GM23338 (cell line): ENCODE measurements at regions not wholly inside any gene's neighbourhood (a gene's known extent, or its start where the extent isn't known, plus 50 kb on each side); places are given as distances from the start of the nearest gene placed in this dataset.

ENCODE experiments used
- CREB1 ChIP-seq: fragments of 250-450 bp; sonication (Bioruptor Pico); IDR thresholded peaks from 2 replicates; pipeline ENCODE4 v1.5.0; 2020; ENCODE audit warnings: low read depth, mild to moderate bottlenecking, moderate library complexity
- CTCF ChIP-seq, 2 experiments: fragments of 200-600 bp in 1 of 2; sonication (generic) in 1 of 2; conservative IDR thresholded peaks; 2 replicates each; pipeline versions ENCODE4 v1.5.1 to v1.6.1; 2016 to 2017; ENCODE audit warnings: antibody characterized with exemption in 2 of 2, low read depth in 2 of 2, mild to moderate bottlenecking in 2 of 2, moderate library complexity in 1 of 2
- EZH2 ChIP-seq: fragments of 200-600 bp; sonication (generic); IDR thresholded peaks from one replicate; pipeline ENCODE4 v1.8.0; 2017; ENCODE audit warnings: antibody characterized with exemption, mild to moderate bottlenecking, low read depth; ENCODE audit not compliant: unreplicated experiment
- EZH2phosphoT487 ChIP-seq: fragments of 200-600 bp; sonication (generic); IDR thresholded peaks from one replicate; pipeline ENCODE4 v1.8.1; 2018; ENCODE audit warnings: antibody characterized with exemption; ENCODE audit not compliant: unreplicated experiment
- JUNB ChIP-seq: IDR thresholded peaks from one replicate; pipeline ENCODE4 v1.6.1; 2016; ENCODE audit warnings: antibody characterized with exemption; ENCODE audit not compliant: unreplicated experiment
- NANOG ChIP-seq: IDR thresholded peaks from 2 replicates; pipeline ENCODE4 v1.6.1; 2016; ENCODE audit warnings: antibody characterized with exemption, borderline replicate concordance
- POLR2AphosphoS5 ChIP-seq: IDR thresholded peaks from 2 replicates; pipeline ENCODE4 v1.6.1; 2016; ENCODE audit warnings: antibody characterized with exemption, low read depth
- STAT1 ChIP-seq: IDR thresholded peaks from one replicate; pipeline ENCODE4 v1.6.1; 2016; ENCODE audit warnings: antibody characterized with exemption; ENCODE audit not compliant: unreplicated experiment
- ZNF114 ChIP-seq: fragments of 250-450 bp; sonication (Bioruptor Pico); IDR thresholded peaks from 2 replicates; pipeline ENCODE4 v1.5.0; 2020; ENCODE audit warnings: mild to moderate bottlenecking, moderate library complexity
- ZNF331 ChIP-seq: fragments of 250-450 bp; sonication (Bioruptor Pico); IDR thresholded peaks from 2 replicates; pipeline ENCODE4 v1.5.0; 2020; ENCODE audit warnings: low read depth, mild to moderate bottlenecking, moderate library complexity
- TF ChIP-seq, protein P1 (sequence below): IDR thresholded peaks from one replicate; pipeline ENCODE4 v1.6.1; 2018; ENCODE audit warnings: antibody characterized with exemption; ENCODE audit not compliant: unreplicated experiment
- TF ChIP-seq, protein P2 (sequence below): fragments of 250-450 bp; sonication (Bioruptor Pico); IDR thresholded peaks from 2 replicates; pipeline ENCODE4 v1.5.0; 2020; ENCODE audit warnings: mild to moderate bottlenecking, moderate library complexity
- TF ChIP-seq, protein P3 (sequence below): IDR thresholded peaks from 2 replicates; pipeline ENCODE4 v1.6.1; 2016; ENCODE audit warnings: antibody characterized with exemption

GRCh38 chr4:19009881-19010280 lies 988.3 kb upstream of the LCORL start:
- TF ChIP-seq CTCF (conservative IDR thresholded peaks at IDR 0.05; ENCODE audit: low read depth in 2 of 2) (no peak), EZH2phosphoT487 (no peak), CREB1 (CRISPR knock-in tag) (no peak), EZH2 (no peak), POLR2AphosphoS5 (no peak), JUNB (no peak), STAT1 (no peak), ZNF114 (CRISPR knock-in tag) (no peak), NANOG (no peak), ZNF331 (no peak)
- TF ChIP-seq, protein P1, sequence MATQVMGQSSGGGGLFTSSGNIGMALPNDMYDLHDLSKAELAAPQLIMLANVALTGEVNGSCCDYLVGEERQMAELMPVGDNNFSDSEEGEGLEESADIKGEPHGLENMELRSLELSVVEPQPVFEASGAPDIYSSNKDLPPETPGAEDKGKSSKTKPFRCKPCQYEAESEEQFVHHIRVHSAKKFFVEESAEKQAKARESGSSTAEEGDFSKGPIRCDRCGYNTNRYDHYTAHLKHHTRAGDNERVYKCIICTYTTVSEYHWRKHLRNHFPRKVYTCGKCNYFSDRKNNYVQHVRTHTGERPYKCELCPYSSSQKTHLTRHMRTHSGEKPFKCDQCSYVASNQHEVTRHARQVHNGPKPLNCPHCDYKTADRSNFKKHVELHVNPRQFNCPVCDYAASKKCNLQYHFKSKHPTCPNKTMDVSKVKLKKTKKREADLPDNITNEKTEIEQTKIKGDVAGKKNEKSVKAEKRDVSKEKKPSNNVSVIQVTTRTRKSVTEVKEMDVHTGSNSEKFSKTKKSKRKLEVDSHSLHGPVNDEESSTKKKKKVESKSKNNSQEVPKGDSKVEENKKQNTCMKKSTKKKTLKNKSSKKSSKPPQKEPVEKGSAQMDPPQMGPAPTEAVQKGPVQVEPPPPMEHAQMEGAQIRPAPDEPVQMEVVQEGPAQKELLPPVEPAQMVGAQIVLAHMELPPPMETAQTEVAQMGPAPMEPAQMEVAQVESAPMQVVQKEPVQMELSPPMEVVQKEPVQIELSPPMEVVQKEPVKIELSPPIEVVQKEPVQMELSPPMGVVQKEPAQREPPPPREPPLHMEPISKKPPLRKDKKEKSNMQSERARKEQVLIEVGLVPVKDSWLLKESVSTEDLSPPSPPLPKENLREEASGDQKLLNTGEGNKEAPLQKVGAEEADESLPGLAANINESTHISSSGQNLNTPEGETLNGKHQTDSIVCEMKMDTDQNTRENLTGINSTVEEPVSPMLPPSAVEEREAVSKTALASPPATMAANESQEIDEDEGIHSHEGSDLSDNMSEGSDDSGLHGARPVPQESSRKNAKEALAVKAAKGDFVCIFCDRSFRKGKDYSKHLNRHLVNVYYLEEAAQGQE, result no peak
- TF ChIP-seq, protein P2, sequence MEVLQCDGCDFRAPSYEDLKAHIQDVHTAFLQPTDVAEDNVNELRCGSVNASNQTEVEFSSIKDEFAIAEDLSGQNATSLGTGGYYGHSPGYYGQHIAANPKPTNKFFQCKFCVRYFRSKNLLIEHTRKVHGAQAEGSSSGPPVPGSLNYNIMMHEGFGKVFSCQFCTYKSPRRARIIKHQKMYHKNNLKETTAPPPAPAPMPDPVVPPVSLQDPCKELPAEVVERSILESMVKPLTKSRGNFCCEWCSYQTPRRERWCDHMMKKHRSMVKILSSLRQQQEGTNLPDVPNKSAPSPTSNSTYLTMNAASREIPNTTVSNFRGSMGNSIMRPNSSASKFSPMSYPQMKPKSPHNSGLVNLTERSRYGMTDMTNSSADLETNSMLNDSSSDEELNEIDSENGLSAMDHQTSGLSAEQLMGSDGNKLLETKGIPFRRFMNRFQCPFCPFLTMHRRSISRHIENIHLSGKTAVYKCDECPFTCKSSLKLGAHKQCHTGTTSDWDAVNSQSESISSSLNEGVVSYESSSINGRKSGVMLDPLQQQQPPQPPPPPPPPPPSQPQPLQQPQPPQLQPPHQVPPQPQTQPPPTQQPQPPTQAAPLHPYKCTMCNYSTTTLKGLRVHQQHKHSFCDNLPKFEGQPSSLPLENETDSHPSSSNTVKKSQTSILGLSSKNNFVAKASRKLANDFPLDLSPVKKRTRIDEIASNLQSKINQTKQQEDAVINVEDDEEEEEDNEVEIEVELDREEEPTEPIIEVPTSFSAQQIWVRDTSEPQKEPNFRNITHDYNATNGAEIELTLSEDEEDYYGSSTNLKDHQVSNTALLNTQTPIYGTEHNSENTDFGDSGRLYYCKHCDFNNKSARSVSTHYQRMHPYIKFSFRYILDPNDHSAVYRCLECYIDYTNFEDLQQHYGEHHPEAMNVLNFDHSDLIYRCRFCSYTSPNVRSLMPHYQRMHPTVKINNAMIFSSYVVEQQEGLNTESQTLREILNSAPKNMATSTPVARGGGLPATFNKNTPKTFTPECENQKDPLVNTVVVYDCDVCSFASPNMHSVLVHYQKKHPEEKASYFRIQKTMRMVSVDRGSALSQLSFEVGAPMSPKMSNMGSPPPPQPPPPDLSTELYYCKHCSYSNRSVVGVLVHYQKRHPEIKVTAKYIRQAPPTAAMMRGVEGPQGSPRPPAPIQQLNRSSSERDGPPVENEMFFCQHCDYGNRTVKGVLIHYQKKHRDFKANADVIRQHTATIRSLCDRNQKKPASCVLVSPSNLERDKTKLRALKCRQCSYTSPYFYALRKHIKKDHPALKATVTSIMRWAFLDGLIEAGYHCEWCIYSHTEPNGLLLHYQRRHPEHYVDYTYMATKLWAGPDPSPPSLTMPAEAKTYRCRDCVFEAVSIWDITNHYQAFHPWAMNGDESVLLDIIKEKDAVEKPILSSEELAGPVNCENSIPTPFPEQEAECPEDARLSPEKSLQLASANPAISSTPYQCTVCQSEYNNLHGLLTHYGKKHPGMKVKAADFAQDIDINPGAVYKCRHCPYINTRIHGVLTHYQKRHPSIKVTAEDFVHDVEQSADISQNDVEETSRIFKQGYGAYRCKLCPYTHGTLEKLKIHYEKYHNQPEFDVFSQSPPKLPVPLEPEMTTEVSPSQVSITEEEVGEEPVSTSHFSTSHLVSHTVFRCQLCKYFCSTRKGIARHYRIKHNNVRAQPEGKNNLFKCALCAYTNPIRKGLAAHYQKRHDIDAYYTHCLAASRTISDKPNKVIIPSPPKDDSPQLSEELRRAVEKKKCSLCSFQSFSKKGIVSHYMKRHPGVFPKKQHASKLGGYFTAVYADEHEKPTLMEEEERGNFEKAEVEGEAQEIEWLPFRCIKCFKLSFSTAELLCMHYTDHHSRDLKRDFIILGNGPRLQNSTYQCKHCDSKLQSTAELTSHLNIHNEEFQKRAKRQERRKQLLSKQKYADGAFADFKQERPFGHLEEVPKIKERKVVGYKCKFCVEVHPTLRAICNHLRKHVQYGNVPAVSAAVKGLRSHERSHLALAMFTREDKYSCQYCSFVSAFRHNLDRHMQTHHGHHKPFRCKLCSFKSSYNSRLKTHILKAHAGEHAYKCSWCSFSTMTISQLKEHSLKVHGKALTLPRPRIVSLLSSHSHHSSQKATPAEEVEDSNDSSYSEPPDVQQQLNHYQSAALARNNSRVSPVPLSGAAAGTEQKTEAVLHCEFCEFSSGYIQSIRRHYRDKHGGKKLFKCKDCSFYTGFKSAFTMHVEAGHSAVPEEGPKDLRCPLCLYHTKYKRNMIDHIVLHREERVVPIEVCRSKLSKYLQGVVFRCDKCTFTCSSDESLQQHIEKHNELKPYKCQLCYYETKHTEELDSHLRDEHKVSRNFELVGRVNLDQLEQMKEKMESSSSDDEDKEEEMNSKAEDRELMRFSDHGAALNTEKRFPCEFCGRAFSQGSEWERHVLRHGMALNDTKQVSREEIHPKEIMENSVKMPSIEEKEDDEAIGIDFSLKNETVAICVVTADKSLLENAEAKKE, result no peak
- TF ChIP-seq, protein P3, sequence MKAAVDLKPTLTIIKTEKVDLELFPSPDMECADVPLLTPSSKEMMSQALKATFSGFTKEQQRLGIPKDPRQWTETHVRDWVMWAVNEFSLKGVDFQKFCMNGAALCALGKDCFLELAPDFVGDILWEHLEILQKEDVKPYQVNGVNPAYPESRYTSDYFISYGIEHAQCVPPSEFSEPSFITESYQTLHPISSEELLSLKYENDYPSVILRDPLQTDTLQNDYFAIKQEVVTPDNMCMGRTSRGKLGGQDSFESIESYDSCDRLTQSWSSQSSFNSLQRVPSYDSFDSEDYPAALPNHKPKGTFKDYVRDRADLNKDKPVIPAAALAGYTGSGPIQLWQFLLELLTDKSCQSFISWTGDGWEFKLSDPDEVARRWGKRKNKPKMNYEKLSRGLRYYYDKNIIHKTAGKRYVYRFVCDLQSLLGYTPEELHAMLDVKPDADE, result no peak
